AG04449 (cell line): ENCODE measurements at regions not wholly inside any gene's neighbourhood (a gene's known extent, or its start where the extent isn't known, plus 50 kb on each side); places are given as distances from the start of the nearest gene placed in this dataset.
A peak's percentile ranks its signal among the peaks of the same experiment; 100 is the strongest.

Experiments
- CTCF ChIA-PET: fragments of 350-600 bp; formaldehyde crosslinking; extraction: SDS; loops from one replicate; lab custom pipeline; 2021; ENCODE audit warnings: antibody characterized with exemption; lab: Yijun Ruan, JAX
- POLR2A ChIA-PET: fragments of 400-600, 350-600 bp; formaldehyde crosslinking; extraction: SDS; loops from one replicate; lab custom pipeline; 2020; ENCODE audit warnings: antibody characterized with exemption, inconsistent platforms; lab: Yijun Ruan, JAX
- DNase-seq: peaks from one replicate; pipeline ENCODE4 v3.0.0-alpha.2; 2010; ENCODE audit warnings: low read depth, low spot score
- H3K4me3 ChIP-seq: 2 replicates; pipeline ENCODE4 v1.5.1; 2011; ENCODE audit warnings: low read depth, mild to moderate bottlenecking, control low read depth, low read length
- TF ChIP-seq, protein P1 (sequence below): IDR thresholded peaks from one replicate; pipeline ENCODE4 v1.5.1; 2011; ENCODE audit warnings: mild to moderate bottlenecking, moderate library complexity, low read length, control low read depth, inconsistent platforms; ENCODE audit not compliant: insufficient read depth; ENCODE audit errors: missing control alignments

- no peak overlapping the region for H3K4me3 ChIP-seq
- ChIA-PET POLR2A (interaction anchor here (1.1 kb wide), 1 partner anchor 146 kb away, joined by 3 read pairs; no protein-coding TSS in a partner anchor), CTCF (interaction anchor here (1.2 to 1.9 kb wide), 3 partner anchors 25 to 1494 kb away, joined by 3 to 5 read pairs (median 4); no protein-coding TSS in a partner anchor)
- DNase-seq = no peak
- TF ChIP-seq, protein P1, sequence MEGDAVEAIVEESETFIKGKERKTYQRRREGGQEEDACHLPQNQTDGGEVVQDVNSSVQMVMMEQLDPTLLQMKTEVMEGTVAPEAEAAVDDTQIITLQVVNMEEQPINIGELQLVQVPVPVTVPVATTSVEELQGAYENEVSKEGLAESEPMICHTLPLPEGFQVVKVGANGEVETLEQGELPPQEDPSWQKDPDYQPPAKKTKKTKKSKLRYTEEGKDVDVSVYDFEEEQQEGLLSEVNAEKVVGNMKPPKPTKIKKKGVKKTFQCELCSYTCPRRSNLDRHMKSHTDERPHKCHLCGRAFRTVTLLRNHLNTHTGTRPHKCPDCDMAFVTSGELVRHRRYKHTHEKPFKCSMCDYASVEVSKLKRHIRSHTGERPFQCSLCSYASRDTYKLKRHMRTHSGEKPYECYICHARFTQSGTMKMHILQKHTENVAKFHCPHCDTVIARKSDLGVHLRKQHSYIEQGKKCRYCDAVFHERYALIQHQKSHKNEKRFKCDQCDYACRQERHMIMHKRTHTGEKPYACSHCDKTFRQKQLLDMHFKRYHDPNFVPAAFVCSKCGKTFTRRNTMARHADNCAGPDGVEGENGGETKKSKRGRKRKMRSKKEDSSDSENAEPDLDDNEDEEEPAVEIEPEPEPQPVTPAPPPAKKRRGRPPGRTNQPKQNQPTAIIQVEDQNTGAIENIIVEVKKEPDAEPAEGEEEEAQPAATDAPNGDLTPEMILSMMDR = no peak
These were observed 147.1 kb downstream of the CPEB2 start for GRCh38 chr4:15149234-15149838.

DNA sequence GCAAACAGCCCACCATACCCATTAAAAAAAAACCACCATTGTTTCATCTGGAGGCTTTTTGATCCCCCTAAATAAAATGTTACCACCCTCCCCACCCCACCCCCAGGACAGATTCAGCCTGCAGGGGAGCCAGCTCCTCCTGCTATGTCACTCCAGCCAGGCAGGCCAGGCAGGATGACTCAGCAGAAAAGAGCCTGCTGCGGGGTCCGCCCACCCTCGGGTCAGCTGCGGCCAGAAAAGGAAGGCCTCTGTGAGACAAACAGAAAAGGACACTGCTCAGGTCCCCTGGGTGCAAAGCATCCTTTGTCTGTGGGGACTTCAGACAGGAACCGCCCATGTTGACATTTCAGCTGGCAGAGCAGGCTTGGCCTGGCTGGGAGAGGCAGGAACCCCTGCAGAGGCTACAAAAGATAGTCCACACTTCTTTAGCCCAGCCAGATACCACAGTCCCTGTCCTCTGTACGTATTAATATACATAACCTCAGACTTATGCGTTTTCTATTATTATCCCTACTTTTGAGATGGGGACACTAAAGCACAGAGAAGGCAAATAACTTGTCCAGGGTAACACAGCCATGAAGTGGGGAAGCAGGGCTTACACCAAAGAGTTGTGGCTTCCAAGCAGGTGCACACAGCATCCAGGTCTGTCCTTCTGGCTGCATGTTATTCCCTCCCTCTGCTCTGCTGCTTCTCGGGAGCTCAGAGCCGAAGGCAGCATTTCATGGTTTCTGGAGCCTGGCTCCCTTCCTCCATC lies 147.7 kb downstream of the CPEB2 start:
- no peak overlapping the region for H3K4me3 ChIP-seq
- no peak for DNase-seq
- ChIA-PET POLR2A (interaction anchor here (1.1 kb wide), 1 partner anchor 147 kb away, joined by 3 read pairs; no protein-coding TSS in a partner anchor), CTCF (interaction anchor here (0.6 to 1.9 kb wide), 5 partner anchors 13 to 1495 kb away, joined by 3 to 5 read pairs (median 4); no protein-coding TSS in a partner anchor)
- TF ChIP-seq, protein P1 = peak; percentile 30

- POLR2A ChIA-PET = no interaction called here
- no peak for DNase-seq
- H3K4me3 ChIP-seq = no peak overlapping the region
- TF ChIP-seq, protein P1 = no peak
- CTCF ChIA-PET = interaction anchor here (0.6 to 1.9 kb wide), 5 partner anchors 12 to 1495 kb away, joined by 3 to 5 read pairs (median 4); no protein-coding TSS in a partner anchor
These were observed 148.3 kb downstream of the CPEB2 start for GRCh38 chr4:15150631-15151030.

- TF ChIP-seq, protein P1 = no peak
- POLR2A ChIA-PET = no interaction called here
- no peak overlapping the region for H3K4me3 ChIP-seq
- CTCF ChIA-PET = interaction anchor here (0.6 to 1.9 kb wide), 2 partner anchors 82 to 1496 kb away, joined by 3 to 5 read pairs; no protein-coding TSS in a partner anchor
- no peak for DNase-seq
These were observed 148.8 kb downstream of the CPEB2 start for GRCh38 chr4:15151033-15151432.

- DNase-seq = no peak
- TF ChIP-seq, protein P1 = no peak
- no peak overlapping the region for H3K4me3 ChIP-seq
- POLR2A ChIA-PET = no interaction called here
- CTCF ChIA-PET = no interaction called here
These were observed 151.4 kb downstream of the CPEB2 start for GRCh38 chr4:15153662-15154061.

GRCh38 chr4:15158406-15159091 lies 156.3 kb downstream of the CPEB2 start:
- CTCF ChIA-PET = interaction anchor here (5.7 kb wide), 1 partner anchor 1503 kb away, joined by 55 read pairs; no protein-coding TSS in a partner anchor
- TF ChIP-seq, protein P1 = no peak
- no peak overlapping the region for H3K4me3 ChIP-seq
- no peak for DNase-seq
- POLR2A ChIA-PET = no interaction called here
